GM19328 (cell line): ENCODE measurements at regions not wholly inside any gene's neighbourhood (a gene's known extent, or its start where the extent isn't known, plus 50 kb on each side); places are given as distances from the start of the nearest gene placed in this dataset.

ENCODE experiments used
- ATAC-seq: cut with Tn5 transposase; IDR thresholded peaks from one replicate; pipeline ENCODE4 v1.9.1; 2021; ENCODE audit warnings: mild to moderate bottlenecking, moderate library complexity; ENCODE audit not compliant: unreplicated experiment

- ATAC-seq: no peak
These were observed 1528.9 kb upstream of the FLRT2 start for GRCh38 chr14:84001023-84001422.

- no peak for ATAC-seq
These were observed 1526.6 kb upstream of the FLRT2 start for GRCh38 chr14:84003346-84003745.

GRCh38 chr14:84006643-84007155 lies 1523.2 kb upstream of the FLRT2 start:
- no peak for ATAC-seq

- no peak for ATAC-seq
These were observed 1516.5 kb upstream of the FLRT2 start for GRCh38 chr14:84013424-84013823.

GRCh38 chr14:84017495-84017894 lies 1512.4 kb upstream of the FLRT2 start:
- no peak for ATAC-seq

- no peak for ATAC-seq
These were observed 1508.5 kb upstream of the FLRT2 start for GRCh38 chr14:84021433-84021832.

- ATAC-seq: no peak
These were observed 1505.6 kb upstream of the FLRT2 start for GRCh38 chr14:84024231-84024820.

GRCh38 chr14:84025106-84026012 lies 1504.6 kb upstream of the FLRT2 start:
- no peak for ATAC-seq

- ATAC-seq: no peak
These were observed 1502.6 kb upstream of the FLRT2 start for GRCh38 chr14:84027351-84027750.

GRCh38 chr14:84028080-84028604 lies 1501.8 kb upstream of the FLRT2 start:
- ATAC-seq: no peak

- ATAC-seq: no peak
These were observed 1500.7 kb upstream of the FLRT2 start for GRCh38 chr14:84029246-84029645.

- no peak for ATAC-seq
These were observed 1500.2 kb upstream of the FLRT2 start for GRCh38 chr14:84029720-84030119.

GRCh38 chr14:84036840-84037239 lies 1493.1 kb upstream of the FLRT2 start:
- ATAC-seq: no peak

GRCh38 chr14:84037593-84037992 lies 1492.4 kb upstream of the FLRT2 start:
- no peak for ATAC-seq

- ATAC-seq: no peak
These were observed 1489.8 kb upstream of the FLRT2 start for GRCh38 chr14:84040101-84040500.

GRCh38 chr14:84041421-84041820 lies 1488.5 kb upstream of the FLRT2 start:
- no peak for ATAC-seq

GRCh38 chr14:84042992-84043391 lies 1487.0 kb upstream of the FLRT2 start:
- no peak for ATAC-seq

GRCh38 chr14:84064316-84065125 lies 1465.4 kb upstream of the FLRT2 start:
- no peak for ATAC-seq

GRCh38 chr14:84065811-84066210 lies 1464.1 kb upstream of the FLRT2 start:
- no peak for ATAC-seq

- ATAC-seq: no peak
These were observed 1461.7 kb upstream of the FLRT2 start for GRCh38 chr14:84068288-84068687.

GRCh38 chr14:84071061-84071460 lies 1458.9 kb upstream of the FLRT2 start:
- ATAC-seq: no peak
